ENCODE measurements at regions not wholly inside any gene's neighbourhood (a gene's known extent, or its start where the extent isn't known, plus 50 kb on each side); places are given as distances from the start of the nearest gene placed in this dataset.
"Not testable (repeated sequence)": the region's sequence is repeated elsewhere in the genome, so short reads cannot be mapped to it uniquely, and the experiment has no call there.

DNA sequence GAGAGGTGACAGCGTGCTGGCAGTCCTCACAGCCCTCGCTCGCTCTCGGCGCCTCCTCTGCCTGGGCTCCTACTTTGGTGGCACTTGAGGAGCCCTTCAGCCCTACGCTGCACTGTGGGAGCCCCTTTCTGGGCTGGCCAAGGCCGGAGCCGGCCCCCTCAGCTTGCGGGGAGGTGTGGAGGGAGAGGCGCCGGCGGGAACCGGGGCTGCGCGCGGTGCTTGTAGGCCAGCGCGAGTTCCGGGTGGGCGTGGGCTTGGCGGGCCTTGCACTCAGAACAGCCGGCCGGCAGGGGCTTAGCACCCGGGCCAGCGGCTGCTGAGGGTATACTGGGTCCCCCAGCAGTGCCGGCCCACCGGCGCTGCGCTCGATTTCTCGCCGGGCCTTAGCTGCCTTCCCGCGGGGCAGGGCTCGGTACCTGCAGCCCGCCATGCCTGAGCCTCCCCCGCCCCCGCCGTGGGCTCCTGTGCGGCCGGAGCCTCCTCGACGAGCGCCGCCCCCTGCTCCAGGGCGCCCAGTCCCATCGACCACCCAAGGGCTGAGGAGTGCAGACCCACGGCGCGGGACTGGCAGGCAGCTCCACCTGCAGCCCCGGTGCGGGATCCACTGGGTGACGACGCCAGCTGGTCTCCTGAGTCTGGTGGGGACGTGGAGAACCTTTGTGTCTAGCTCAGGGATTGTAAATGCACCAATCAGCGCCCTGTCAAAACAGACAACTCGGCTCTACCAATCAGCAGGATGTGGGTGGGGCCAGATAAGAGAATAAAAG lies 661.0 kb downstream of the ETNK1 start:
- not testable (repeated sequence) for DNase-seq

DNA sequence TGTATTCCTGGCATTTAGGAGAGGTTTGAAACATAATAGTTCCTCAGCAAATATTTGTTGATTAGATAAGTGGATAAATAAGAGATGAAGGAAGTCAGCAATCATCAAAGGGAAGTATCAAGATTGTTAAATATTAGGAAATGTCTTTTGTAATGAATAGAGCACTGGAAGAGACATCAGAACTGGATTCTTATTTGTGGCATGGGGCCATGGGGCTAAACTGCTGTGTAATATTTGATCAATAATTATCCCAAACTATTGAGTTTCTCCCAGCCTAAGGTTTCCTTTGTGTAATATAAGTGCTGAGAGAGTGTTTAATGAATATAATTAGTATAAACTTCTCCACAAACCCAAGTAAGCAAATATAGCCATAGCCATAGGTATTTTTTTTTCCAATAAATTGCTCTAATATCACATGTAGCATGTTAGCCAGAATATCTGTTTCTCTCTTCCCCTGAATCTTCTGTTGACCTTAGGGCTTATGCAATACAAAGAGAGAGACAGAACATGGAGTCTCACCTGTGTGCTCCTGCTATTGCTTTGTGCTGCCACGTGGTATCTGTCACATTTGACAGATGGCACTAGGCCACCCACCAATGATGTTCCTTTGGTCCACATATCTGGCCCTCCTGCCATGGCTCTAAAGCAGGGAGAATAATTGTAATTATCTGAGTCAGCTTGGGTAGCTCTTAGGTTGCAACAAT lies 658.7 kb downstream of the SOX5 start:
- DNase-seq = no peak

DNA sequence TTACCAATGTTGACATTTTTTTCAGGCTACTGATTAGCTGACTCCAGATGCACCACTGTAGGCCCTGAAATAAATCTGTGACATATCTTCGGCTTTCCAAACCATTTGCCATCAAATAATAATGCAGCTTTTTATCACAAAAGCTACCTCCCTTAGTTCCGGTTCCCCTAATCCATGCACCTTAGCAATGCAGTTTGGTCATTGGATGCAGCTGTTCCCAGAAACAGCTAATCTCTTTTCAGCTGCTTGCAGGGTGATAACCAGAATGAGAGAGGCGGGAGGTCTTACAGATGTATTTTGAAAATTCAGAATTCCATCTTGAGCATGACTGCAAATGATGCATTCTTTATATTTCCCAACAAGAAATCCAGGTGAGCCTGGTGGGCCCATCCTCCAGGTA lies 646.2 kb downstream of the SOX5 start:
- DNase-seq = no peak

DNA sequence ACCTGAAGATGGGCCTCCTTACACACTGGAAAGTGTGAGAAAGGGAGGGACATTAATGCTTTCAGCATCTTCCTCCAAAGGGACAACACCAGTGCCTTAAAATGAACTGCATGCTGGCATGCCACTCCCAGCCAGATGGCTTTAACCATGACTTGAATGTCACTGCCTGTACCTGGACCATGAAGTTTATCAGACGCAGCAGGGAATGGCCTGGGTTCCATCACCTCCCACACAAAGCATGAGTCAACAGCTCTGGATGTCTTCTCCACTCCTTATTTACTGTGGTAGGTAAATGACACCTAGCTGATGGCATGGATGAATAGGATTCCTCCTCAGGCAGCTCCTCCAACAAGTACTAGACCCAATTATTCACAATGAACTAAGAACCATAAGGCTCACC lies 645.6 kb downstream of the SOX5 start:
- no peak for DNase-seq

DNA sequence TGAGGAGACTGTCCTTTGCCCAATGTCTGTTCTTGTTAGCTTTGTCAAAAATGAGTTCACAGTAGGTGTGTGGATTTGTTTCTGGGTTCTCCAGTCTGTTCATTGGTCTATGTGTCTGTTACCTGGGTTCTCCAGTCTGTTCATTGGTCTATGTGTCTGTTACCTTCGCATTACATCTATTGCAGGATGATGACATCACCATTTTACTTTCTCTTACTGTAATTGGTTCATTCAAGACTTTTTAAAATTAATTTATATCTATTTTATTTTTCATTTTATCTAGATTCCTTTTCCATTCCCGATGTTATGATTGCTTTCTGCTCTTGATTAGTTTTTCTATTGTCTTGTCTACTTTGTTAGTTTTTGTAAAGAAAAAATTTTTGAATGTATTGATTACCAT lies 615.5 kb downstream of the SOX5 start:
- no peak for DNase-seq

DNA sequence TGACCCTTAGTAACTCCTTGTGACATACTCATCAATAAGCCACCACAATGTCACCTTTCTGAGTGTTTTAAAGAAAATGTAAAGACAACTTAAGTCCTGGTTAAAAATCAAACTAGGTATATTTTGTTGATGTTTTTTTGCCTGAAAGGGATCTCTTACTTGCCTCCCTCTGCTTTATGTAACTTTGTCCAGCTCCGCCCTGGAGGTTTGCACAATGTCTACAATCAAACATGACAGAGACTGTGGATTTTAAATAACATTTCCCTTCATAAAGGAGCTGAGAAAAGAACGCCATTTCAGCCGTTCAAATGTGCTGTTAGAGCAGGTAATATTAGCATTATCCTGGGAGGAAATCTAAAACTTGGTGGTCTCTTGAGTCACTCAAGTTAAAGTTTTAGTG lies 613.9 kb downstream of the SOX5 start:
- DNase-seq = no peak

DNA sequence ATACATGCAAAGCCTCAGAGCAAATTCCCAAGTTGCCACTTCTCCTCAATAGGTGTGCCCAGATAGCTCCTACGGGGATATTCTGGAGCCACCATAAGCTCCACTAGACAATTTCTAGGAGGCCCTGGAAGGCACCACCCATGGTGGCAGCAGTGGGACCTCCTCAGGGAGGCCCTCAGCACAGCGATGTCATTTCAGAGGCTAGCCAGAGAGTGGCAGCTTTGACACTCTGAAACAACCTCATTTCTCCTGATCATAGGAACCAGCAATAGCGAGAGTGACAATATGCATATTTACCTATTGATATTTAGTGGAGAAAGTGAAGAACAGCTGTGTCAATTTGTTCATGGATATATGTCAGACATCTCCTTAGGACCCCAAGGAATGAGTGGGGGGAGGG lies 612.3 kb downstream of the SOX5 start:
- DNase-seq = no peak

DNA sequence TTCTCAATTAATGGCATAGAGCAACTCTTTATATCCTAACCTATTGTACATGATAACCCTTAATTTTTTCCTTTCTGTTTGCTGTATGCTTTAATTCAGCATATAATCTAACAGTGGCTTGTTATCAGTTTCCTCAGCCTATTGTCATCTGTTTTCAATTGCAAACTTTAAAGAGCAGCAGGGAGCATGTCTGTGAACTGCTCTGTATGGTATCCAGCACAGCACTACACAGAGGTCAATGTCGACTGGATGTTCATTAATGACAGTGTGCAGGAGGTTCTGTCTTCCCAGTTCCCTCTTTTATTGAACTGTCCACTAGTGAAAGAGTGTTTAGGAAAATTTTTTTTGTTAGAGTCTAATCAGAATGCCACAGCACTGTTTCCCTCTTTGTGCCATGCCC lies 609.1 kb downstream of the SOX5 start:
- DNase-seq = no peak

DNA sequence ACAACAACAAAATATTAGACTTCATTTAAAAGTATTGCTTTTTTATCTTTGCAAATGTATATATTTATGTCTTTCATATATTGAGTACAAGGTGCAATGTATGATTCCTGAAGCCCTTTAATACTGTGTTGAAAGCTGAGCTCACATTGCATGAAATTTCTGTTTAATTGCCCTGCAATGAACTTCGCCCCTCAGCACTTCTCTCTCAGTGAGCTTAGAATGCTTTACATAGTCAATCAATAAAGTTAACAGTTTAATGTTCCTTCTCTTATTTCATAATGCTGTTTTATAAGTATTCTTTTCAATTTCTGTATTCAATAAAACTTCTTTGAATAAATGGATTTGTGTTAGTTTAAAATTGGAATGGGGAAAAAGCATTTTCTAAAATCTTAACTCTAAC lies 607.1 kb downstream of the SOX5 start:
- no peak for DNase-seq

DNA sequence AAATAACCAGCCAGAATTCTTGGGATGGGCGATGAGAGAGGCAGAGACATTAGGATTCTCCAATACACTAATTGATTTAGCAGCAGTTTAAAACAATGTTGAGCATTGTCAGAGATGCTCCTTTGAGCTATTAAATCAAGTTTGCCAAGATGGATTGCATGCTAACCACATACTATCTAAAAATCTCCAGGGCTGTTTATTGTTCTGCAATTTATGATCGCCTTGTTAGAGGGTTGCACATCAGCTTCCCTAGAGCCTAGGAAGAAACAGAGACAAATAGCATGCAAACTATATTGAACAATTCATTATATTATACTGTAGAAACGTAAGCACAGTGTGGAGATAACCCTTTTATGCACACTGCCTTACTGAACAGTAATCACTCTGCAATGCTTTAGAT lies 599.9 kb downstream of the SOX5 start:
- no peak for DNase-seq

DNA sequence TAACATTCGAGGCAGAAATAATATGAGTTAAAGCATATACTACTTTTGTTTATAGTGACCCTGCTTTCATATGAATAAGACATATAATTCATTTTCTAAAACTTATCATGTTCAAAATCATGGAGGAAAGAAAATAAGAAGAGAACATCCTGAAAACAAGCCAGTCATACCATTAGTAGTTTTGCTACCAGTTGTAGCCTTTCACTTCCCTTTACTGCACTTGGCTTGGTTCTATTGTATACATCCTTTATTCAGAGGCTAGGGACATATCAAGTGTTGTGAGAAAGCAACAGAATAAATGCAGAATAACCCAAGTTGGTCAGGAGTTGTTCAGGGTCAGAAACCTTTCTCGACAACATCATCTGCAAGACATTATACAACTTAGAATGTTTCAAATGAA lies 598.7 kb downstream of the SOX5 start:
- no peak for DNase-seq

DNA sequence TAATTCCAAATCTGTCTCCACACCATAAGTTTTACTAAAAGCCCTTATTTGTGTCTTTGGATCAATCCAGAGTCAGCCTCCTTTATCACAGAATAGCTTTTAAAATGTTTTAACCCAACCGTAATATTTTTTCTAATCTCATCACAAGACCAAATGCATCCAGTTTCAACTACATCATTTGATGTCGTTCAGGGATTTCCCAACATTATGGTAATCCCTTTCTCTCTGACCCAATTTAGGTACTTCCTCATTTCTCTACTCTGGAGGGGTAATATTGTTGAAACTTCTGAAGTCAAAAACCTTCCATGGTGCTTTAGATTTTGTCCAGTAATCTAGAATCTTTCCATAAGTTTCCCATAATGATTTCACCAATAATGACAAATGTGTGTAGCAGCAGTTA lies 596.8 kb downstream of the SOX5 start:
- no peak for DNase-seq

DNA sequence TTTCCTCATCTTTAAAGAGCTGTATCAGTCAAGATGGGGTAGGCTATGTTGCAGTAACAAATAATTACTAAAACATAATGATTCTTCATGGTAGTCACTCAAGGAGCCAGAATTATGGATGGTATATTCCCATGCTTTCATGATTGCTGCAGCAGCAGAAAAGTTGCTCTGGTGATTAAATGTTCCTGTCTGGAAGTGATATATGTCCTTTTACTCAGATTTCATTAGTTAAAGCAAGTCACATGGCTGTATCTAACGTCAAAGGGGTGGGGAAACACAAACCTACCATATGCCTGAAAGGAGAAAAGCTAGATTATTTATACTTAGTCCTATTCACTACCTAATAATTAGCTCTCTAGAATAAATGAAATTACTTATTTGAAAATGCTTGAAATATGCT lies 594.7 kb downstream of the SOX5 start:
- no peak for DNase-seq

DNA sequence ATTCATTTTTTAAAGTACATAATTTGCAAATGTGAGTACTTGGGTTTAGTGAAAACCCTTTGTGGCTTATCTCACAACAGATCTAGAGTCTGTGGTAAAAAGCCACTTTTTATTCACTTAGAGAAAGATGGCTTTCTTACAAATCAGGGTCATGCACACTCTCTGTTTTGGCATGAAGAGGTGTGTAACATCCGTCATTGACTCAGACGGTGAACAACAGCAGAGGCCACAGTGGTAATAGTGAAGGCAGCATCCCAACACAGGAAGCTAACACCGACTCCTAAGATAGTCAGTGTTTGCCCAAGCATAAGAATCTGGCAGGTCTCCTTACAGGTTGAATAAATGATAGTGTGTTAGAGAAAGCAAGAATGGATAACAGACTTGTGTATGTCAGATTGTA lies 593.0 kb downstream of the SOX5 start:
- no peak for DNase-seq

DNA sequence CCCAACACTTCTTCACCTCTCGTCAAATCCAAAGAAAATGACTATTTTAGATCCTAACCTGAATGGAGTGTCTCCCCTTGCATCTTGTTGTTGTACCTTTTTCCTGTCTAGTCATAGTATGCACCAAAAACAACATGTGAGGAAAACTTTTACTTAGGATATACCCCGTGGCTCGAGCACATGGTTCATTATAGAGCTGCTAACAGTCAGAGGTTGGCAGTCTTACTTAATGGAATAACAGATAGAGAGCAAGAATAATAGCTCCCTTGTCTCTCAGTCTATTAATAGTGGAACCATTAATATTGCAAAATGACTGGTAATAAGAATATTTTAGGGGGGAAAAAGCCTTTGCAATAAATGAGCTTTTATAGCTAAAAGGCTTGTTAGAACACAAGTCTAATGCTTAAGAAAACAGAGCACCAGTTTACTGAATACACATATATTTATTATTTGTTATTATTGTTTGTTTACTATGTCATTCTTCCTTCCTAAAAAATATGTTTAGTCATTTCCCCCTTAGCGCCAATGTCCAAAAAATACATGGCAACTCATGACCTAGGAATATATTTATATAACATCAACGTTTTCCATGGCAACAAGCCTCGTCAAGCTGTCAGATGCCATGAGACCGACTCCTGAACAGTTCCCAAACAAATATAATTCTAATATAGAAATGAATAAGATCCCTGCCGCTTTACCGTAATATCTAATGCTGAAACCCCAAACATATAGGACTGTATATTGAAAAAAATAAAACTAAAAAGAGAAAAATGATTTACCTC lies 592.4 kb downstream of the SOX5 start:
- no peak for DNase-seq

DNA sequence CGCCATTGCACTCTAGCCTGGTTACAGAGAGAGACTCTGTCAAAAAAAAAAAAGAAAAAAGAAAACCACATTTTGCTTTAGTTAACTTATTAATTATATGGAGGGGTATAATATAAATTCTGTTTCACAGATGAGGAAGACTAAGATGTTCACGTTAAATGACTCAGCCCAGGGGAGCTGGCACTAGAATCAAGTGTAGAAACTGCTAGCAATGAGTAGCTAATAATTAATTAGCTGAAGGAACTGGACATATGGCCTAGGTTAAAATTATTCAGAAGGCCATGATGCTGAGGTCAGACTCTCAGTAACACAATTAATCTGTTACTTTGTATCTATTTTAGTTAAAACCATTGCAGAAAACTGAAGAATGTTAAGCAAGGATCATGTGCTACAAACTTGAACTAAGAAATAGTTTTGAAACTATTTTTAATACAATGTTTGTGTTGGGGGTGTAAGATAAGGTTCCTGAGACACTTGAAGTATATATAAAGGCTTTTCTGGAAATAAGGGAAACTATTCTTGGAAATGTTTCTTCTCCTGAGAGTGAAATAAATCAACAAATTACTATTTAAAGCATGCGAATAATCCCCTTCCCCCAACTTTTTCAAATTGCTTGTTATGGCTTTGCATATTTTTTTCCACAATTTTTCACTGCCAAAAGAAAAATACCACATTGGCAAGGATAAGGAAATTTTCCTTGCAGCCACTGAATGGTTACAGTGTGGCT lies 589.3 kb downstream of the SOX5 start:
- no peak for DNase-seq

DNA sequence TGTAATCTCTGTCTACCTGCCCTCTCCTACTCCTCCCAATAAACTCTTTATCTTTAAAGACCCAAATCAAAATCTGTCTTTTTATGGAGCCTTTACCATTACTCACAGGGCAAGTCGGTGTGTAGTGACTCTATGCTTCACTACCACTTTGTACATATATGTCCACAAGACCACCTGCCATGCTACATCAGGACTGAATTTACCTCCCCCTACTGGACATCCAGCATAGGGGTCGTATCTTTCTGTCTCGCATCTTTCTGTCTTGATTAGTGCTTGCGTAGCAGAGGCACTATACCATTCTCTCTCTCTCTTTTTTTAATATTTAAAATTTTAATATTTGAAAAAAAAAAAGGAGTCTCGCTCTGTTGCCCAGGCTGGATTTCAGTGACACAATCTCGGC lies 587.5 kb downstream of the SOX5 start:
- no peak for DNase-seq

DNA sequence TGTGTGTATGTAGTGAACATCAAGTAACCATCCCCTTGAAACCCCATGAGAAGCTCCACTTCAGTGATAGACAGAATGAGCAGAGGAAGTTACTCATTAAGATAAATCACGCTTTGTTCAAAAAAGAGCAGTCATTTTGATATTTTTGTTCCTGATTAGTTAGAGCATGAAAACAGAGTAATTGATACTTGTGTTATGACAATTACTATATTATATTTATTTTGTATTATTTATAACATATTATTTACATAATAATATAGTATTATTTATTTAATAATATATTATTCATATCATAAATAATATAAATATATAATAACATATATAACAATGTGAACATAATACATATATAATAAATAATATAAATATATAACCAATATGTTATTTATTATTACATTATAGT lies 580.9 kb downstream of the SOX5 start:
- DNase-seq = no peak

DNA sequence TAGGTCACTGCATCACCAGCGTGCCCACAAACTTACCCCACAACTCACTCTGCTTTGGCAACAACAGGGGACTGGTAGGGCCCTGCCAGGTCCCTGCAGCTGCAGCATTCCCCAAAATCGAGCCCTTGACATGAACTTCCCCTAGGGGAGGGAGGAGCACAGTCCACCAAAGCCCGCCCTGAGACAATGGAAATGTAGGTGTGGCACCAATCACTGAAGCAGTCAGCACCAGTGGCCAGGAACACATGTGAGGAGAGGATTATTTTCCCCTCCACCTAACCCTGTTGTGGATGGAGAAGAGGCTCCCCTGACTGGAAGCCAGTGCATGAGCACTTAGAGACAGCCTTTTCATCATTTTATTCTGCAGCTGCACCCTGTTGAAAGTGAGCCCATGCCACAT lies 573.8 kb downstream of the SOX5 start:
- no peak for DNase-seq

DNA sequence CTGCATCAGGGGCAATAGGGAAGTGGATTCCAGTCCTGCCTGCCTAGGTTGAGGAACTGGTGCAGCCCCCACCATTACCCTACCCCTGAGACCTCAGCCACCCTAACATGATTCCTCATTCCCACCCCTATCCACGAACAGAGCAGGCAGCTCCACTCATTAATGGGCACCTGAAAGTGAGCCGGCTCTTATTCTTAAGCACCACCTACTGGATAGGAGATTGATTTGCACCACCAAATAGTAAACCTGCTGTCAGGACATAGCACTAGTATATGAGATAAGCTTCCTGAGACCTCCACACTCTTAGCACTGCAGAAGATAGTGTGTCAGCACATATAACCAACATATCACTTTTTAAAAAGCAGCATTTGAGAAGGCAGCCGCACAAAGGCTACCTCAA lies 573.2 kb downstream of the SOX5 start:
- no peak for DNase-seq

DNA sequence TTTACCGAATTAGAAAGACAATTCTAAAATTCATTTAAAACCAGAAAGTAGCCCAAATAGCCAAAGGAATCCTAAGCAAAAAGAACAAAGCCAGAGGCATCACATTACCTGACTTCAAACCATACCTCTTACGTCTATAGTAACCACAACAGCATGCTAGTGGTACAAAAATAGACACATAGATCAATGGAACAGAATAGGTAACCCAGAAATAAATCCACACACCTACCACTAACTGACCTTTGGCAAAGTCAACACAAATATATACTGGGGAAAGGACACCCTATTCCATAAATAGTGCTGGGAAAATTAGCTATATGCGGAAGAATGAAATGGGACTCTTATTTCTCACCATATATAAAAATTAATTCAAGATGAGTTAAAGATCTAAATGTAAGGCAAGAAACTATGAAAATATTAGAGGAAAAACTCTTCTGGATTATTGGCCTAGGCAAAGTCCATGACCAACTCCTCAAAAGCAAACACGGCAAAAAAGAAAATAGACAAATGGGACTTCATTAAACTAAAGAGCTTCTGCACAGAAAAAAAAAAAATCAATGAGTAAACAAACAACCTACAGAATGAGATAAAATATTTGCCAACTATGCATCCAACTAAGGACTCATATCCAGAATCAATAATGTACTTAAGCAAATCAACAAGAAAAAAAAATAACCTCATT lies 568.9 kb downstream of the SOX5 start:
- DNase-seq = no peak

DNA sequence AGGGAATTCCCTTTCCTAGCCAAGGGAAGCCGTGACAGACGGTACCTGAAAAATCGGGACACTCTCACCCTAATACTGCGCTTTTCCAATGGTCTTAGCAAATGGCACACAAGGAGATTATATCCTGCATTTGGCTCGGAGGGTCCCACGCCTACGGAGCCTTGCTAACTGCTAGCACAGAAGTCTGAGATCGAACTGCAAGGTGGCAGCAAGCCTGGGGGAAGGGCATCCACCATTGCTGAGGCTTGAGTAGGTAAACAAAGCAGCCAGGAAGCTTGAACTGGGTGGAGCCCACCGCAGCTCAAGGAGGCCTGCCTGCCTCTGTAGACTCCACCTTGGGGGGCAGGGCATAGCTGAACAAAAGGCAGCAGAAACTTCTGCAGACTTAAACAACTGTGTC lies 560.6 kb downstream of the SOX5 start:
- not testable (repeated sequence) for DNase-seq

DNA sequence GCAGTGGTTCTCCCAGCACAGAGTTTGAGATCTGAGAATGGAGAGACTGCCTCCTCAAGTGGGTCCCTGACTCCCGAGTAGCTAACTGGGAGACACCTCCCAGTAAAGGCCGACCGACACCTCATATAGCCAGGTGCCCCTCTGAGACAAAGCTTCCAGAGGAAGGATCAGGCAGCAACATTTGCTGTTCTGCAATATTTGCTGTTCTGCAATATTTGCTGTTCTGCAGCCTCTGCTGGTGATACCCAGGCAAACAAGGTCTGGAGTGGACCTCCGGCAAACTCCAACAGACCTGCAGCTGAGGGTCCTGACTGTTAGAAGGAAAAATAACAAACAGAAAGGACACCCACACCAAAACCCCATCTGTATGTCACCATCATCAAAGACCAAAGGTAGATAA lies 560.2 kb downstream of the SOX5 start:
- DNase-seq = not testable (repeated sequence)
